Limb (tissue), 2 donors: ENCODE measurements at regions not wholly inside any gene's neighbourhood (a gene's known extent, or its start where the extent isn't known, plus 50 kb on each side); places are given as distances from the start of the nearest gene placed in this dataset.

Experiments
- DNase-seq, 2 donors: peaks; one replicate each; pipeline ENCODE4 v3.0.0-alpha.2; 2016; ENCODE audit errors: extremely low spot score in 2 of 2

DNA sequence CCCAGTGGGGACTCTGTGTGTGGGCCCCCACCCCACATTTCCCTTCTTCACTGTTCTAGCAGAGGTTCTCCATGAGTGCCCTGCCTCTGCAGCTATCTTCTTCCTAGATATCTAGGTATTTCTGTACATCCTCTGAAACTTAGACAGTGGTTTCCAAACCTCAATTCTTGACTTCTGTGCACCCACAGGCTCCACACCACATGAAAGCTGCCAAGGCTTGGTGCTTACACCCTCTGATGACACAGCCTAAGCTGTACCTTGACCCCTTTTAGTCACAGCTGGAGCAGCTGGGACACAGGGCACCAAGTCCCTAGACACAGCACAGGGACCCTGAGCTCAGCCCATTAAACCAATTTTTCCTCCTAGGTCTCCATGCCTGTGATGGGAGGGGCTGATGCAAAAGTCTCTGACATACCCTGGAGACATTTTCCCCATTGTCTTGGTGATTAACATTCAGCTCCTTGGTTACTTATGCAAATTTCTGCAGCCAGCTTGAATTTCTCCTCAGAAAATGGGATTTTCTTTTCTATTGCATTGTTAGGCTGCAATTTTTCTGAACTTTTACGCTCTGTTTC, 304.5 kb downstream of the OTOL1 start:
- no peak for DNase-seq

DNA sequence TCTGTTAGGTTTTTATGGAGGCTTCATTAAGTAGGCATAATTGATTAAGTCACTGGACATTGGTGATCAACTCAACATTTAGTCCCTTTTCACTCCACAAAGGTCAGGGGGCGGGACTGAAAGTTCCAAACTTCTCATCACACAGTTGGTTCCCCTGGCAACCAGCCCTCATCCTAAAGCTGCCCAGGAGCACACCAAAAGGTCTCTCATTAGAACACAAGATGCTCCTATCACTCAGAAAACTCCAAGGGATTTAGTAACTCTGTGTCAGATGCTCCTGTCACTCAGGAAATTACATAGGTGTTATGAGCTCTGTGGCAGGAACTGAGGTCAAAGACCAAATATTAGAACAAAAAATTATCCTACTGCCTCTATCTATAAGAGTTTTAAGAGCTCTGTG, 321.5 kb downstream of the OTOL1 start:
- DNase-seq = no peak

DNA sequence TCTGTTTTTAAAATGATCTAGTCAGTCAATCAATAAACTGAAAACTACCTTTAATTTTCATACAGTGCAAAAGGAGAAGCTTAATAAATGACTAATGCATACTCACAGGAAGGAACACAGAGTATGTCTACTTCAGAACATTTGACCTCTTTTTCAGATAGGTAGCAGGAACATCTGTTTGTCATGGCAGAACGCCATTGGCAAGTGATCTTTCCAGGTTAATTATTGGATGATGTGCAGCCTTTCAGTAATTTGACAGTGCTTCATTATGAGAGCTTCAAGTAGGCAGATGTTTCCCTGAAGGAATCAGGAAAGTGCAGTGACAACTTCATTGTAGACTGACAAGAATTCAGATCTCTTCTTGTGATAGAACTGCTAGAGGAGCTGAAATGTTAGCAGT, 325.0 kb downstream of the OTOL1 start:
- DNase-seq = no peak

DNA sequence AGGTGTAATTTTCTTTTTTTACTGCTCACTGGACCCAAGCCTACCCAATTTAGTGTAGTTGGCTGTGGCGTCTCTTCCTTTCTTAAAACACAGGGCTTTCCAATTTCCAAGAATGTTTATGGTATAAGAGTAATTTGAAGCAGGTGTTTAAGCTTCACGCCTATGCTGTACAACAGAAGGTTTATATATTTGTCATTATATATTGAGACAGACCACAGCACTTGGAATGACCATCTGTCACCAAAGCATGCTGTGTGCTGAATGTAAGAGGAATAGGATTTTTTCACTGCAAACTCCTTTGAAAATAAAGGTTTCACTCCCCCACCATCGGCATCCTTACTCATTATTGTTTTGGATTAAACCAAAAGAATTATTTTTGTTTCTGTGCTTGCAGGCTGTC, 325.7 kb downstream of the OTOL1 start:
- DNase-seq = peak in 1 of 2 donors; percentile 24

DNA sequence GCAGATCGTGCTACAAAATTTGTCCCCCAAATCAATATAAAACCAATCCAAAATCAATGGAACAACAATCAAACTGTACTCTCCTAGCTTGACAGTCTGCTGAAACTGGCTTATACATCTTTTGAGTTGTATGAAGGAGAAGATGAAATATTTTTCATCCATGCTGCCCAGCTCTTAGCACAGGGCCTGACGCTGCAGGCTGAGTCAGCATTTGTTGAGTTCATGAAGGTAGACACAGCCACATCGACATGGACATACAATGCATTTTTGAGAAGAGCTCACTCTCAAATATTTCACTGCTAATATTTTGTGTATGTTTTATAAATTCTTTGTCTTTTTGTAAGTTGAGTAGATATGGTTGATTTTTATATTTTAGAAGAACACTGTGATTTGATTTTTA, 327.3 kb downstream of the OTOL1 start:
- no peak for DNase-seq

DNA sequence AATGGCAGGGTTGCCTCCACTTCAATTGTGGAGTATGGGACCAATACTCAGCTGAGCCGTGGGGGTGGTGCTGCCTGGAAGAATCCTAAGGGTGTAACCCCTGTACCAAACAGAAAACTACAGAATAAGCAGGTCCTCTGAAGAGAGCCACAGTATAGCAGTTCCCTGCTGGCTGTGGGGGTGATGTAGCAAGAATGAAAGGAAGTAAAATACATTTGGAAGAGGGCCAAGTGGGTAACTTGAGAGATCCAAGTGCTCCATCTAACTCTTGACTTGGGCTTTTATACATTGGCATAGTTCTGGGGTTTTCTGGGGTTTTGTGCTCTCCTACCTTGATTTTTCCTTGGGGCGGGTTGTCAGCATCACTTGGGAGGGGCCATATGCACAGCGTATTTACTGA, 341.4 kb downstream of the OTOL1 start:
- no peak for DNase-seq

DNA sequence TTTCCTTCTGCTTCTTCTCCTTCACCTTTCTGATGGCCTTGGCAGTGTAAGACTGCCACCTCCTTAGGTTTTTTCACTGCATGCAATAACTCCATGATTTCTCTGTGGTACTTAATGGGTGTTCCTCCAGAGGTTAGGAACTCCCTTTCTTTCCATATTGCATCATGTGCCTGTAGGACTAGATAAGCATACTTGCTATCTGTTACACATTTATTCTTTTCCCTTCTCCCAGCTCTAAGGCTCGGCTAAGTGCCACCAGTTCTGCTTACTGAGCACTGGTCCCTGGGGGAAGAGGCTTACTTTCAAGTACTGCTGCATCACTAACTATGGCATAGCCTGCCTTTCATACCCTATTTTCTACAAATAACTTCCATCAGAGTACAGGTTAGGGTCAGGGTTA, 351.8 kb downstream of the OTOL1 start:
- no peak for DNase-seq

DNA sequence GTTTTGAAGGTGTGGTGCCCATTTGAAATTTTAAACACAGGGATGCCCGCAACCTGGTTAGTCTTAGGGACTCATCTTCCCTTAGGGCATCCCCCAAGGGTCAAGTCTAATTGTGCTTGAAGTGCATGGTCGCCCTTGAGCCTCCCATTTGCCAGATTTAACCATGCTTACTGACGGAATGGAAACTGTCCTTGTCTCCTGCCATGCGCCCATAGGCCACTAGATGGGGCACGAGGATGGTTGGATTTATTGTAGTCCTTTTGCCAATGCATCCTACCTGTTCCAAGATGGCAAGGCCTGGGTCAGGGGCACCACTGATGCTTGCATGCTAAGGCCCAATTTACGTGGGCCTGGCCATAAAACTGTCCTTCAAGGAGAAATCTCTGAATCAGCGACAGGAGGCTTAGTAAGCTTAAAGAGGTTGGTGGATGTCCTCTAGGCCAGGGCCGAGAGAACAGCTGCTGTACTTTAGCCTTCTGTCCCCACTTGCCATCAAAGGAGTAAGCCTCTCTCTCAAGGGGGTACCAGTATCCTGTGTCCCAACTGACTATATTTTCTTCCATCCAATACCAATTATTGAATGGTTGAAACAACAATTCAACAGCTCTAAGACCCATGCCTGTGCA, 355.4 kb downstream of the OTOL1 start:
- peak in 1 of 2 donors; percentile 60 for DNase-seq

DNA sequence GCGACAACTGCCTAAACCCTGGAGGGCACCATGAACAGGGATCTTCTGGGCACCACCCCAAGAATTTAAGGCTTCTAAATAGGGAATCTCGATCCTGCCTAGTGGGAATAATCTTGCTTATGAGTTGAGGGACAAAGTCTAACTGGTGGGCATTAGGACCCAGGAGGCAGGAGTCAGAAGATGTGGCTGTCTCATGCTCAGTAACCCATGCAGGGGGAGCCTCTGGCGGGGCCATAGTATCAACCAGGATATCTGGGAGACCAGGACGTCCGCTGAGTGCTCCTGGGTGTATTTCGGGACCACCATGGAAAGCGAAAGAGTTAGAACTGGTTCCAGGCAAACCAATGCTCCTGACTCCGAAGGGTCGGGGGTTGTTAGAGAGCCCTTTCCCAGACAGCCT, 356.1 kb downstream of the OTOL1 start:
- DNase-seq = no peak

DNA sequence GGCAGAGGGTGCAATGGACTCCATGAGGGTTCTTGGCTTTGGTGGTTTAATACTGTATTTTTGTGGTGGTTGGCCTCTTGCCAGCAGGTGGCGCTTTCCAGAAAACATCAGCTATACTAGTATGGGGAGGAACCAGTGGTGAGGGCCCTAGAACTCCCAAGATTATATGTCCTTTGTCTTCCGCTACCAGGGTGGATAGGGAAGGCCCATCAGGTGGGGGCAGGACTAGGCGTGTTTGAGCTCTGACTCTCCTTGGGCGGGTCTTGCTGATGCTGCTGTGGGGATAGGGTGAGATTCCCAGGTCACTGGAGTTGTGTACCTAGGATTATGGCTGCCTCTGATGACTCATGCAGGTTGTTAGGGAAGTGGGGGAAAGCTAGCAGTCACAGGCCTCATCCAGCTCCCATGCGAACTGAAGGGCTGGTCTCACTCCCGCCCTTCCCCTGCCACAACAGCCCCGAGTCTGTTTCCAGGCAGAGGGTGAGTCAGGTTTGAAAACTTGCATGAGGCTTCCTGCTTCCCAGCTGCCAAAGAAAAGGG, 357.7 kb downstream of the OTOL1 start:
- no peak for DNase-seq

DNA sequence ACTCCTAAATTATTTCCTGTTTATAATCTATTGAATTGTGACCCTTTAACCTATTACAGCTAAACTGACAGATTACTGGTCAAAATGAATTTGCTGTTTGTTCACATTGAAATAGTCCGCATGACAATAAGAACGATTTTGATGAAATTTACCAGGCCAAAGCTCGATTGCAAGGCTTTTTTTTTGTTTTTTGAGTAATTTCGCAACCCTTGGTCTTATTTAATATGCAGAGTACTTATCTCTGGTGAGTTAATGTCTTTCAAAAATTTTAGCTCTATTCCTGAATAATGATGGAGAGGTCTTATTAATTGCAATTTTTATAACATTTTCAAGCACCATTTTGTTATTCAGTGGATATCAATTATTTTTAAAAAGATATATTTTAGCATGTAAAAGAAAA, 362.4 kb downstream of the OTOL1 start:
- DNase-seq = no peak

DNA sequence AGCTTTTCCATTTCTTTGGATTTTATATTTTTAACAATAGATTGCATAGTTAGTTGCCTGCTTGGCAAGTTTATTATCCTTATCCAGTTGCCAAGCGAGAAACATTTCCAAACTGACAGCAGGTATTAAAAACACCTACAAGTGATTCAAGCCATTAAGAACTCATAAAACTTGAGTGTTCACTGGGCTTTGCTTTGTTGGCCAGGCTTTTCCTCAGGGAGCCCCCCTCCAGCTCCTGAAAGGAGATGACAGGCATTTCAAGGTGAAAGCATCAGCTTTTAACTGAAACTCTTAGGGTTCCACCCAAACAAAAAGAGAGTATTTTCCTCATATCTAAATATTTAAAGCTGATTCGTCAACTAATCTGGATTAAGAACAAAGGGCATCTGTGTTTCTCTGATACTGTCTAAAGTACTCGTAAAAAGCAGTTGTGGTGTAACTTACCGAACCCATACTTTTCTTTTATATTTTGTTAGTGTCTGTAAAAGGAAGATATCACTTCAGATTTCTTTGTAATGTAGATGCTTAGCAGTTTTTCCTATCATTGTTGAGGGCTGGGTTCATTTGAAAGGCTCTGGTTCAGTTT, 363.4 kb downstream of the OTOL1 start:
- no peak for DNase-seq

DNA sequence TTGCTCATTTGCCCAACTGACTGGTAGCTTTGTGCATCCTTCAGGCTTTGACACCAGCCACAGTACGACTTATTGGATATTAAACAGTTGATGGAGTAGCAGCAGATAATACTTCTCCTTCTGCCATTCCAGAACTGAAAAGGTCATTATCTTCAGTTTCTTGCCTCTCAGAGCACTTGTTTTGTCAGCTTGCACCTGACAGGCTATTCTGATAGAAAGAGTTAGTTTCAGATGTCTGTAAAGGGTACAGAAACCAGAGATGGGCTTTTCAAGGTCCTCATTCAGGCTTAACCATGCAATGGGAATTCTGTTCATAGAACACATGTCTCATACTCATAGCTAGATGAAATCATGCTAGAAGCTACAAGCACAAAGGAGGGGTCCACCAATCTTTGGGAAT, 367.2 kb downstream of the OTOL1 start:
- DNase-seq = no peak

DNA sequence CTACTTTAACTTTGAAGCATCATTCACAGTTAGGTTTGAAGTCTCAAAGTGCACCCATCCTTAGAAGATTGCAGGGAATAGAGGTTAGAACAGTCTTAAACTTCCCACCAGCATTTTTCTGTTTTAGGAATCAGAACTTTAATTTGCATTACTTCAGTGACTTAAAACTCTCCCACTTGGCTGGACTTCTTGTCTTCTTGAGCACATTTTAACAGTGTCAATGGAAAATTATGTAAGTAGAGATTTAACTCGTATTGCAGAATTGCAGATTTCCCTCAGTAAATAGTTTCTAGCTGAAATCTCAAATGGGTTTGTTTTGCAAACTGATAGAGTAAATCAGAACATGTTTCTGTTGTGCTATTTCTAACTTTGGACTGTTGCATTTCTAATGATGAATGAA, 369.6 kb downstream of the OTOL1 start:
- DNase-seq = no peak

DNA sequence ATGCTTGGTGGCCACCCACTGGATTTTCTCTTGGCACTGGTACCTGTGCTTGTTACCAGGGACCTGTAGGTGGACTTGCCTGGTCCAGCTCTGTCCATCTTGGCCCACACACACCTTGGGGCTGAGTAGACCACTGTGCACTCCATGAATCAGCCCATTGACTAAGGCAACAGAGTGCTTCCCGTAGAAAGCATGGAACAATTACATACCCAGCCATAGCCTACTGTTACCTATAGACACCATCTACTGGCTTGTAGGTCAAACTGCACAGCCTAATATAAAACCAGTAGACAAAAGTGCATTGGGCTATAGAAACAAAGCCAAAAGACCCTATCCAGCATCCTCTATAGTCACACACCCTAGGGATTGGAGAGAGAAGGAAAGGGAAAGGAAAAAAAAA, 378.9 kb downstream of the OTOL1 start:
- DNase-seq = no peak

DNA sequence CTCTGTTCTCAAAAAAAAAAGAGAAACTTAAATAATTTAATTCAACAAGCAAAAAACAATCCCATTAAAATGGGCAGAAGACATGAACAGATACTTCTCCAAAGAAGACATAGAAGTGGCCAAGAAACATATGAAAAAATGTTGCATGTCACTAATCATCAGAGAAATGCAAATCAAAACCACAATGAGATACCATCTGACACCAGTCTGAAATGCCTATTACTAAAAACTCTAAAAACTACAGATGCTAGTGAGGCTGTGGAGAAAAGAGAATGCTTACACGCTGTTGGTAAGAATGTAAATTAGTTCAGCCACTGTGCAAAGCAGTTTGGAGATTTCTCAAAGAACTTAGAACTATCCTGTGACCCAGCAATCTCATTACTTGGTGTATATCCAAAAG, 382.9 kb downstream of the OTOL1 start:
- DNase-seq = no peak

DNA sequence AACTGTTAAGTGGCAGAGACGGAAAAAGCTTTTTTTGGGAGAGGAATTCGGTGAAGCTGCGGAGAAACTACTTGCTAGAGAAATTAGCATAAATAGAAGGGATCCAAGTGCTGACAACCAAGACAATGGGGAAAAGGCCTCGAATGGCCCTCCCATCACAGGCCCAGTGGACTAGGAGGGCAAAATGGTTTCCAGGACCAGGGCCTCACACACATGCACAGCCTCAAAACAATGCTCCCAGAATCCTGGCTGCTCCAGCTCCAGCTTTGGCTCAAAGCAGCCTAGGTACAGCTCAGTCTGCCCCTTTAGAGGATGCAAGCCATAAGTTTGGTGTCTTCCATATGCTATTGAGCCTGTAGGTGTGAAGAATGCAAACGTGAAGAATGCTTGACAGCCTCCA, 388.2 kb downstream of the OTOL1 start:
- no peak for DNase-seq

DNA sequence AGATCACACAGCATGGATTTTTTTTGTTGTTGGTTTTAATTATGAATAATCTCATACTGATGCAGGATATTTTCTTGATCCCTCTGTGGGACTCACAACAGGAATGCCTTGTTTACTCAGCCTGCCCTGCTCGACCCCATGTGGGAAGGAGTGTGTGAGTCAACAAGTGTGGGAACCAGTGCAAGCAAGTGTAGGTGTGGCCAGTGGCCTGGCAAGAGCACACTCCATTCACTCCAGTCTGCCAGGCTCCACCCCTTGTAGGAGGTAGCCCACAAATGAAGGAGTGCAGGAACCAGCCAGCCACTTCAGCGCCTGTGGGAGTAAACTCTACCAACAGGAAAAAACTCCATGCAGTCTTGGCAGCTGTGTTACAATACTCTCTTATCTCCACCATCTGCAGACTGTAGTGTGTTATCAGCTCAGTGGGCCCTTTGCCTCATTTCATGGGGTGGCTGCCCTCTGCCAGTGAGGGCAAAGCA, 393.6 kb downstream of the OTOL1 start:
- no peak for DNase-seq

DNA sequence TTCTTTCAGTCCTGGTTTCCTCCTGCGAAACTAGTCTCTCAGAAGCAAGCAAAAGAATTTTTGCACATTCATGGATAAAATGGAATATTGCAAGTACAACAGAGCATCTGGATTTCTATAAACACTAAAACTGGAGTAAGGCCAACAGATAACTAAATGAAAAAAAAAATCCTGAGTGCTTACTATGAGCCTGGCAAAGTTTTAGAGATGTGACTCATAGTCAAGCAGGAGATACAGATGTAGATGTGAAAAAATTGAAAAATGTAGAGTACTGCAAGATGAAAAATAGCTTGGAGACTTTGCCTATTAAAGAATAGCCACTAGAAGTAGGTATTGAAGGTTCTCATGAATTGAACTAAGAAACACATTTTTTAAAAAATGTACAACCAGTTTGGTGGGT, 397.4 kb downstream of the OTOL1 start:
- peak in 1 of 2 donors; percentile 29 for DNase-seq

DNA sequence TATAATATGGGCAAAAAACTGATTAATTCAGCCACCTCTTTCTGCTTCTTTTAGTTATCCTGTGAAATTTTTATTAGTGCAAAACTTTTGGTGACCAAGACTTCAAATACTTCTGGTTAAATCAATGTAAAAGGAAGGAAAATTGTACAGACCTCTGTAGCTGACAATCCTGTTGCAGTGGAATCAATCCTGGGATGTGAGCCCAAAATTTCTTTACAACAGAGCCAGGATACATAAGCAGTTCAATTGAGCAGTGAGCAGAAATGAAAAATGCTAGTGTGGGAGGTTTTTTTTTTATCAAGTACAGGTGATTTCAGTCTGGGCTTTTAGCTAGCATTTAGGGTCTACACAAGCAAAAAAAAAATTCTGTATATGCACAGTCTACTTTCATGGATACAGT, 398.0 kb downstream of the OTOL1 start:
- no peak for DNase-seq

DNA sequence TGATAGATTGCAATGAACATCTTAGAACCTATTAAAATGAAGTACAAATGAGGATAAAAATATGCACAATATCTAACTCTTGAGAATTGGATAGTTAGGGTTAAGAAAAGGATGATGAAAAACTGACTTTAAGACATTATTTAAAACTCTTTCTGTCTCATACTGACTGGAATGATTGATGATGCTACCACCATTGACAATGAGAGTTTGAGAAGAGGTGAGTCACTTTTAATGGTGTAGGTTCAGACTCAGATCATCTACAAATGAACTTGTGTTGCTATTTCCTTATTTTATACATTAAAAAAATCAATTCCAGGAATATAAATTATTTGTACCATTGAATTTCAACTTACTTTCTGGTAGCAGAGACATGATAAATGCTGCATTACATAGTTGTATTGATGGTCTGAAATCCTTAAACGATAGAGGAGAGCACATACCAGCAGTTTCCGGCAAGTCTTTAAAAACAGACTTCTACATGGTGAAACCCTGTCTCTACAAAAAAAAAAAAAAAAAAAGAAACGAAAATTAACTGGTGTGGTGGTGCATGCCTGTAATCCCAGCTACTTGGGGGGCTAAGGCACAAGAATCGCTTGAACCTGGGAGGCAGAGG, 409.0 kb downstream of the OTOL1 start:
- DNase-seq = no peak

DNA sequence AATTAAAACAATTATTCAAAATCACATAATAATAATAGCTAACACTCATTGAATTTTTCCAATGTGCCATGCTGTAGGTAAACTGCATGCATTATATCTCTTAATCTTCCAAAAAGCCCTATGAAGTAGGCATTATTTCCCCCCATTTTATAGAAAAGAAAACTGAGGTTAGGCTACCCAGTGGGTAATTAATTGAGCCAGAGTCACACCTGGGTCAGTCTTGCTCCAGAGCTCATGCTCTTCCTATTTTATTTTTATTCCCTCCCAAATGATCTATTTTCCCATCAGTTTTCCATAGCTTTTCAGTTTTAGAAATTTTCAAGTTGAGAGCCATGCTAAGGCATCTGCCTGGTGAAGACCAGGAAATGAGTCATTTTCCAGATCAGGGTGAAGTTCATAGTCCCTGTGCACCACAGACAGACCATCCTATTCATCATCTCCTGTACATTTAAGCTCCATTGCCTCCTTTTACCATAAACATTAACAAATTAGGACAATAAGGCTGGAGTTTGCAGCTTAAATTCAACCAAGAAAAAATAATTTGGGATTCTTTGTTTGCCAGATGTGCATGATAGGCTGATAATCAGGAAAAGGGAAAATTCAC, 417.3 kb downstream of the OTOL1 start:
- no peak for DNase-seq
